CD4-positive, alpha-beta T cell treated with Interleukin-12 subunit alpha and Interleukin-12 subunit beta, for 1 hour (primary cell): ENCODE measurements at regions not wholly inside any gene's neighbourhood (a gene's known extent, or its start where the extent isn't known, plus 50 kb on each side); places are given as distances from the start of the nearest gene placed in this dataset.

Source experiments
- DNase-seq: peaks from one replicate; pipeline ENCODE4 v3.0.0-alpha.2; 2020

DNA sequence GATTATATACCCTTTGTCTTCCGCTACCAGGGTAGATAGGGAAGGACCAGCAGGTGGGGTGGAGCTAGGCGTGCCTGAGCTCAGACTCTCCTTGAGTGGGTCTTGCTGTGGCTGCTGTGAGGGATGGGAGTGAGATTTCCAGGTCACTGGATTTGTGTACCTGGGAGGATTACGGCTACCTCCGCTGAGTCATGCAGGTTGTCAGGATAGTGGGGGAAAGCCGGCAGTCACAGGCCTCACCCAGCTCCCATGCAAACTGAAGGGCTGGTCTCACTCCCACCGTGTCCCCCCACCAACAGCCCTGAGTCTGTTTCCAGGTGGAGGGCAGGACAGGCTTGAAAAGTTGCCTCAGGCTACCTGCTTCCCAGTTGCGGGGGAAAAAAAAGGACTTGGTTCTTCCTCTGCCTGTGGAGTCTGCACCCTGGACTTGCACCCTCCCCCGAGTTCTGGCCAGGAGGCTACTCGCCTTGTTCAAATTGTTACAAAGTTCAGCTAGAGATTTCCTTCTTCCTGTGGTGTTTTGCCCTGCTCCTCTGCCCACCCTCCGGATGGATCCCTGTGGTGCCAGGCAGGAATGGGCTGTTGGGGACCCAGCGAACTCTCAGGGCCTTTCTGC is 268.3 kb downstream of the VAPA start:
- DNase-seq: no peak

- DNase-seq: no peak
These were observed 269.7 kb upstream of the APCDD1 start for GRCh38 chr18:10184776-10185175.

- no peak for DNase-seq
These were observed 265.2 kb upstream of the APCDD1 start for GRCh38 chr18:10188971-10189810.

DNA sequence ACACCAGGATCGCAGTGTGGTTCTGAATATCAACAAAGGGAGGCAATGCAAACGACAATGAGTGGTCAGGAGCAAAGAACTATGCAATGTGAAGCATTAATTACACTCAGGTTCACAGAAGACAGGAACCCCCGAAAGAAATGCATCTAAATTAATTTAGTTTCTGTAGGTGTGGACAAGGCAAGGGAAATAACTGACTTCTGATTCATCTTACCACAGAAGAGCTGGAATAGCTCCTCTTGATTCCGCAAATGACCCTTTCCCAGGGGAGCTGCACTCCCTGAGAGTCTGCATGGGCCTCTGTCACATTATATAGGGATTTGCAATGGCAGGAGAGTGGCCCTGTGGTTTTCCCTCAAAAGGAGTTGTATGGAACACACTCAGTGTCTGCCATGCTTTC is 263.9 kb upstream of the APCDD1 start:
- no peak for DNase-seq

- no peak for DNase-seq
These were observed 261.0 kb upstream of the APCDD1 start for GRCh38 chr18:10193444-10193843.

DNA sequence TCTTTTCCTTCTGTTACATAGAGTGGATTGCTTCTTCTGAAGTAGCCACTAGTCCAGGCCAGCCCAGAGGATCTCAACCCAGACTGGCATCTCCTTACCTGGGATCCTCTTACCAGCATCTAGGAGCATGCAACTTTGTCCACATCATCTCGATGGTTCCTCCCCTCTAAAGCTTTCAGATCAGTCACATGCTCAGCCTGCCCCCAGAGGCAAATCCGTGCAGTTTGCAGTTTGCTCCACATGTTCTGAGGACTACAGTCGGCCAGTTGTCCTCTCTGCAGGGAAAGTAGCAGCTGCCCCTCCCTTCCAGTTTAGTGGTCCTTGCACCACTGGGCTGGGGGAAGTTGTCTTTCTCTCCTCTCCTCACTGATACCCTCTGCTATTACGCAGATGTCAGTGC is 259.8 kb upstream of the APCDD1 start:
- DNase-seq: no peak

GRCh38 chr18:10195529-10195928 is 258.9 kb upstream of the APCDD1 start:
- no peak for DNase-seq

GRCh38 chr18:10197097-10197496 is 257.3 kb upstream of the APCDD1 start:
- DNase-seq: no peak

DNA sequence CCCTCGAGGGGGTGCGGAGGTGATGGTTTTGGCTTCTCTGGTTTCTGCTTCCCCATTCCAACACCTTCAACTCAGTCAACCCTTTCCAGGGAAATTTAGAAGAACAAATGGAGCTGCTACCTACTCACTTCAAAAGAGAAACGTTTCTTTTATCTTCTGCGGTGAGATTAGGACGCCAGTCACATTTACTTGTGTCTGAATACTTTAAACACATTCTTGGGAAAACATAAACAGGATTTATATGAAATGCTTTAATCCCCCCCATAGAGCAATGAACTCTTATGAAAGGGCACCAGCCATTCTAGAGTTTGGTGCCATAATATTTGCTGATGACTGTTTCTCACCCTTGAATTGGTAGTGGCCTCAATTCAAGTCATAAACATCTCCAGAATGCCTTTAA is 253.2 kb upstream of the APCDD1 start:
- no peak for DNase-seq

- no peak for DNase-seq
These were observed 252.8 kb upstream of the APCDD1 start for GRCh38 chr18:10201659-10202058.

- DNase-seq: no peak
These were observed 251.6 kb upstream of the APCDD1 start for GRCh38 chr18:10202845-10203321.

- no peak for DNase-seq
These were observed 249.3 kb upstream of the APCDD1 start for GRCh38 chr18:10205151-10205550.

DNA sequence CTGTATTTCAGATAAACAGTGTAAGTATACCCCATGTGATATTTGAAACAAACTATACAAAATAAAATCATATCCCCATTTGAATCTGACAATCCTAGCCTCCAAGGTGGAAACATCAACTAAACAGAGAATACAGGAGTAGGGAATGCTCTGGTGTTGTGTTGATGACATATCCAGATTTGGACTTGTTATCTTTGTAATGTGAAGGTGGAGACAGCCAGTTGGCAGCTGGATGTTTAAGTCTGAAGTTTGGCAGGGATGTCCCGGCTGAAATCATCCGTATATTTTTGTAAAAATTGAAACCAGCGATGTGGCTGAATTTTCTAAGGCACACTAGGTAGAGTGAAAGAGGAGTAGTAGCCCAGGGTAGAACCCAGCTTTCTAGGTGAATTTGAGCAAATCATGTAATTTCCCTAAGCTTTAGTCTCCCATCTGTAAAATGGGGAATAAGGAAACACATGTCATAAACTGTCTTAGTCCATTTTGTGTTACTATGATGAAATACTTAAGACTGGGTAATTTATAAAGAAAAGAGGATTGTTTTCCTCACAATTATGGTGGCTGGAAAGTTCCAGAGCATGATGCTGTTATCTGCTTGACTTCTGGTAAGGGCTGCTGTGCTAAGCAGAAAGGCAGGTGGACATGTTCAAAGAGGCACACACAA is 246.6 kb upstream of the APCDD1 start:
- no peak for DNase-seq

- no peak for DNase-seq
These were observed 245.1 kb upstream of the APCDD1 start for GRCh38 chr18:10209302-10209701.

DNA sequence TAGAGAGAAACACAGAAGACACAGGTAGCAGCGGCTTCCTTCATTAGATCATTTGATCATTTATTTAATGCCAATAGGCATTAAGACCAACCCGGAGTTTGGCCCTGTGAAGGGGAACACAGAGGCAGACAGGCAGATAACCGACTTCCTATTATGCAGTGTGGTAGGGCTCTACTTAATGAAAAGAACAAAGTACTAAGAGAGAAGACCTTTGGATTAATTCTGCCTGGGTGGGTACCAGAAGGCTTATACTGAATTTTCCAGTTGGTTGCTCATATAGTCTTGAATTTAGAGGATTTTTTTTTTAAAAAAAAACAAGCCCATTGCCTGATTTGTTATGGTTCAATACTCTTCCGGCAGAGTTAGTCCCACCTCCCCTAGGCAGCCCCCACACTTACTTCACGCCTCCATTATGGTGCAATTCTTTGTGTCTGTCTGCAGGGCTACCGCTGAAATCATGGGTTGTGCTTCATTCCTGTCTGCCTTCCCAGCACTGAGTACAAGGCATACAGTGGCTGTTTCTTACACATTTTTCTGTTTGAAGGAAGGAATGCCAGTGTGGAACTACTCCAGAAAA is 244.3 kb upstream of the APCDD1 start:
- no peak for DNase-seq

GRCh38 chr18:10213526-10213925 is 240.9 kb upstream of the APCDD1 start:
- peak; percentile 7 for DNase-seq

GRCh38 chr18:10215446-10215845 is 239.0 kb upstream of the APCDD1 start:
- no peak for DNase-seq

DNA sequence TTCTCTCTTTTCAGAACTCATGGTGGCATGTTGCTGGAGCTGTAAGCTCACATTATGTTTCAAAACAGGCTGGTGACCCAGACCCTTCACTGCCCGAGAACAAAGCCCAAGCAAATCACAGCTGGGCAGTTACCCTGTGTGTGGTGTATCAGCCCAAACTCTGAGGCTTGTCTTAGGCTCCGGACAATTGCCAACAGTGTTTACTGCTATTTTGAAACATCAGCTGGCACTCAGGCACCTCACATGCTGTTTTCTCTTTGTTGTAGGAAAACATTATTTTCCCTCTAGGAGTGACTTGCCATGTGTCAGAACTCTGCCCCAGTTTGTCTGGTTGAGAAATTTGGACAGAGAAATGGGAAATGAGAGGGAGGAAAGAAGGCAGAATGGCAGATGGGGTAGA is 237.6 kb upstream of the APCDD1 start:
- no peak for DNase-seq

DNA sequence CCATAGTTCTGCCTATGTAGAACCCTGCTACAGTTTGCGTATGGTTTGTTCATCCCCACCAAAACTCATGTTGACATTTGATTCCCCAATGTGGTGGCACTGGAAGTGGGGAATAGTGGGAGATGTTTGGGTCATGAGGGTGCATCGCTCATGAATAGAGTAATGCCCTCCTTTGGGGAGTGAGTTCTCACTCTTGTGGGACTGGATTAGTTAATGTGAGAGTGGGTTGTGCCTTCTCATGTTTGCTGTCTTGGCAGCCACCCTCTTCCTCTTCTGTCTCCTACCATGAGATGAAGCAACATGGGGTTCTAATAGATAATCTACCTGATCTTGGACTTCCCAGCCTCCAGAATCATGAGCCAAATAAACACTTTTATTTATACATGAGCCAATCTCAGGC is 237.2 kb upstream of the APCDD1 start:
- no peak for DNase-seq

DNA sequence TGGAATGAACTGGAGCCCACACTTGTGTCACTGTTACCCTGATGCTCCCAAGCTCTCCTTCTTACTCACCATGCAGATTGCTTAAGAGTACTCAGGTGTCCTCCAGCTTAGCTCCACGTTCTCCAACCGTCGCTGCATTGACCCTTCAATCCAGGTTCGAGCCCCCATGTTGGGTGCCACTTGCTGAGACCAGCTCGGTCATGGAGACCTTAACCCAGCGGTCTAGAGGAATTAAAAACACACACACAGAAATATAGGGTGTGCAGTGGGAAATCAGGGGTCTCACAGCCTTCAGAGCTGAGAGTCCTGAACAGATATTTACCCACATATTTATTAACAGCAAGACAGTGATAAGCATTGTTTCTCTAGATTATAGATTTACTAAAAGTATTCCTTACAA is 229.1 kb upstream of the APCDD1 start:
- DNase-seq: no peak

- no peak for DNase-seq
These were observed 227.5 kb upstream of the APCDD1 start for GRCh38 chr18:10226971-10227370.

DNA sequence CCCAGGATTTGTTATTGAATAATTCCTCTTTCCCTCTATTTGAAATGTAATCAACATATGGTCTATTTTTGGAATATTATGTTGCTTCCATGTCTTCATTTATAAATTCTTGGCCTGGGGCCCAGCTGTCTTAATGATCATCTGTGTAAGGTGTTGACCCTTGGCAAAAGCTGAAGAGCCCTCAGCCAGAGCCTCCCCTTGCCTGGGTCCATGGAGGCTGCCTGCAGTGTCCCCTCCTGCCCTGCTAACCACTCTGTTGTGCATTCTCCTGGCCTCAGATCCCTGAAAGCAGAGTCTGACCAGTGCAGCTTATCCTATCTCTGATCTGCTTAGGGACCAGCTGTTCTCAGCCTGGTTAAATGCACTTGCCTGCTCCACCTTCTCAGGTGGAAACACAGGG is 226.1 kb upstream of the APCDD1 start:
- no peak for DNase-seq

GRCh38 chr18:10229458-10229857 is 225.0 kb upstream of the APCDD1 start:
- DNase-seq: no peak

DNA sequence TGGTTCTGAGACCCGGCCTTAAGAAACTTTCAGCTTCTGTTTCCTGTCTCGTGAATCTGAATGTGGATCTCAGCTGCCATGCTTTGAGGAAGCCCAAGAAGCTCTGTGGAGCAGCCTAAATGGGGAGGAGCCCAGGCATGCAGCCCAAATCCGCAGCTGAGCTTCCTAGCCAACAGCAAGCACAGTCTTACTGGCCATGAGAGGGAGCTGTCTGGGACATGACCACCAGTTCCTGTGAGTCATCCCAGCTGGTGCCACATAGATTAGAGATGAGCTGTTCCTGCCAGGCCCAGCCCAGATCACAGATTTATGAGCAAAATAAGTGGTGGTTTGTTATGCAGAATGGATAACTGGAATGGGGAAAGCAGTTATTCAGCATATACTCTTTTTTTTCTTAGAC is 224.4 kb upstream of the APCDD1 start:
- no peak for DNase-seq
